Bronchial epithelial cell (primary cell): ENCODE measurements at regions not wholly inside any gene's neighbourhood (a gene's known extent, or its start where the extent isn't known, plus 50 kb on each side); places are given as distances from the start of the nearest gene placed in this dataset.

ENCODE experiments used
- DNase-seq: peaks from one replicate; pipeline ENCODE4 v3.0.0-alpha.2; 2010; ENCODE audit warnings: low read depth
- FAIRE-seq: peaks from 2 replicates; lab custom pipeline; 2011; peaks lifted over from hg19 to GRCh38; lab: Jason Lieb, UNC
- H3K27me3 ChIP-seq: 2 replicates; pipeline ENCODE4 v1.5.1; 2011; ENCODE audit warnings: low read length; ENCODE audit not compliant: control insufficient read depth, insufficient read depth
- H3K36me3 ChIP-seq: 2 replicates; pipeline ENCODE4 v1.5.1; 2011; ENCODE audit warnings: low read length; ENCODE audit not compliant: control insufficient read depth, insufficient read depth
- H3K4me3 ChIP-seq: 2 replicates; pipeline ENCODE4 v1.5.1; 2011; ENCODE audit warnings: mild to moderate bottlenecking, low read depth, low read length, control low read depth
- TF ChIP-seq, protein P1 (sequence below): IDR thresholded peaks from 2 replicates; pipeline ENCODE4 v1.5.1; 2011; ENCODE audit warnings: mild to moderate bottlenecking, moderate library complexity, low read length, control low read depth, inconsistent platforms; ENCODE audit not compliant: insufficient read depth, severe bottlenecking

DNA sequence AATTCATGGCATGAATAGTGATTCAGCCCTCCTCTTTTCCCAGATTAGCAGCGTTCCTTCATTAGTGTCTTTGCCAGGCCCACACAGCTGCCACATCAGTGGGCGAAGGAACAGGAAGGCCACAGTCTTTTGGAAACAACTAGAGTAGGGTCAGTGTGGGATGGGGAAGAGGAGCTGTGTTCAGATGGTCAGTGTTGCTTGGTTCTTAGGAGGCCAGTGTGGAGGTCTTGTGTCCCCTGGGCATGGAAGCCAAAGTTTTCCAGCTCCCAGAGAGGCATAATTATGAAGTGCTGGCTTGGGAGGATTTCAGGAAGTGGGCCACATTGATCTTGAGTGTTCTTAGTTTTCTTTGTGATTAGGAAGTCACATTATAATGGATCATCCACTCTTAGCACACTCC, 269.6 kb downstream of the PSAT1 start:
- DNase-seq (no peak), FAIRE-seq (no peak)
- H3K36me3 ChIP-seq: no peaks in the 10 kb centered on the region
- TF ChIP-seq, protein P1, sequence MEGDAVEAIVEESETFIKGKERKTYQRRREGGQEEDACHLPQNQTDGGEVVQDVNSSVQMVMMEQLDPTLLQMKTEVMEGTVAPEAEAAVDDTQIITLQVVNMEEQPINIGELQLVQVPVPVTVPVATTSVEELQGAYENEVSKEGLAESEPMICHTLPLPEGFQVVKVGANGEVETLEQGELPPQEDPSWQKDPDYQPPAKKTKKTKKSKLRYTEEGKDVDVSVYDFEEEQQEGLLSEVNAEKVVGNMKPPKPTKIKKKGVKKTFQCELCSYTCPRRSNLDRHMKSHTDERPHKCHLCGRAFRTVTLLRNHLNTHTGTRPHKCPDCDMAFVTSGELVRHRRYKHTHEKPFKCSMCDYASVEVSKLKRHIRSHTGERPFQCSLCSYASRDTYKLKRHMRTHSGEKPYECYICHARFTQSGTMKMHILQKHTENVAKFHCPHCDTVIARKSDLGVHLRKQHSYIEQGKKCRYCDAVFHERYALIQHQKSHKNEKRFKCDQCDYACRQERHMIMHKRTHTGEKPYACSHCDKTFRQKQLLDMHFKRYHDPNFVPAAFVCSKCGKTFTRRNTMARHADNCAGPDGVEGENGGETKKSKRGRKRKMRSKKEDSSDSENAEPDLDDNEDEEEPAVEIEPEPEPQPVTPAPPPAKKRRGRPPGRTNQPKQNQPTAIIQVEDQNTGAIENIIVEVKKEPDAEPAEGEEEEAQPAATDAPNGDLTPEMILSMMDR: no peak
- H3K27me3 ChIP-seq: no peaks in the 10 kb centered on the region
- H3K4me3 ChIP-seq: no peak overlapping the region

DNA sequence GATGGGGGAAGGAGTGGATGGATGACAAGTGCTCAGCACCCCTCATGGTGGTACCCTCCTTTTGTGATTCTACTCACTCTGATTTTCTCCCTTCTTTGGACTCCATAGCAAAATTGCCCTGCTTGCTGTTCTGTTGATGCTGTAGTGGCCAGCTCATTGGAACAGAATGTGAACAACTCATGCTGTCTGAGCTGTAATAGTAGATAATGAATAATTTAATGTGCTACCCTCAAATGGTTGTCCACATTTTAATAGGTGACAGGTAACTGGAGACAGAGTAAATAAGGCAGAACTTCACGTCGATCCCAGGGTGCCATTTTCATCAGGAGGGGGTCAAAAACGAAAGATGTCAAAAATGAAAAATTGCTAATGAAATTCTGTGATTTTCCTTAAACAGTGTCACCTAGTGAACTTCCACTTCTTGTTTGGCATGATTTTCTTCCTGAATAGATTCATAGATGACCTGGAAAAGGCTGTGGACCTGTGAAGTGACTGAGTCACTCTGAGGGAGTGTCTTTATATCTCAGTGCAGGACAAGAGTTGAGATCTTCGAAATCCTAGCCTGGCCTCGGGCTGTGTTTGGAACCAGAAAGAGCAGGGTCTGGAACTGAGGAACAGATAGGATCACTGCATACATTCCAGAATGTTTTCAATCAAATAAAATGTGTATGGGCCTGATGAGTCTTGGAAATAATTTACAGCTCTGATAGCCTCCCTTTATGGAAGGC, 270.2 kb downstream of the PSAT1 start:
- TF ChIP-seq, protein P1: no peak
- Histone ChIP-seq H3K36me3 (no peaks in the 10 kb centered on the region), H3K4me3 (no peak overlapping the region), H3K27me3 (no peaks in the 10 kb centered on the region)
- DNase-seq (peak; percentile 33), FAIRE-seq (peak; percentile 60)

DNA sequence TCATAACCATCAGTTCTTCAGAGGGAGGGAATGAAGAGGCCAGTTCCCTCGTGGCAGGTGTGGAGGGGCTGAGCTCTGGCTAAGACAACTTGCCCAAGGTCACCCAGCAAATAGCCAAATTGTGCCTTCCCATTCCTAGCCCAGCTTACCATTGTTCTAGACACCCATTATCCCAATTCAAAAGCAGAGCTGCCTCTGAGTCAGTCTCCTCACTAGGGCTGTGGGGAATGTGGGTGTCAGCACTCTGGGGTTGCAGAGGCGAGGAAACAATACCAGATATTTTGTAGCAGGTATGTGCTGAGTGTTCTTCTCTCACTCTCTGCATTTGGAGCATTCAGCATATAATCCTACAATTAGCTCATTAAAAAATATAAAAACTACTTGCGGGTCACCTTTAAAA, 270.8 kb downstream of the PSAT1 start:
- DNase-seq (peak; percentile 19), FAIRE-seq (no peak)
- H3K27me3 ChIP-seq: no peaks in the 10 kb centered on the region
- TF ChIP-seq, protein P1: no peak
- H3K4me3 ChIP-seq: no peak overlapping the region
- H3K36me3 ChIP-seq: no peaks in the 10 kb centered on the region

DNA sequence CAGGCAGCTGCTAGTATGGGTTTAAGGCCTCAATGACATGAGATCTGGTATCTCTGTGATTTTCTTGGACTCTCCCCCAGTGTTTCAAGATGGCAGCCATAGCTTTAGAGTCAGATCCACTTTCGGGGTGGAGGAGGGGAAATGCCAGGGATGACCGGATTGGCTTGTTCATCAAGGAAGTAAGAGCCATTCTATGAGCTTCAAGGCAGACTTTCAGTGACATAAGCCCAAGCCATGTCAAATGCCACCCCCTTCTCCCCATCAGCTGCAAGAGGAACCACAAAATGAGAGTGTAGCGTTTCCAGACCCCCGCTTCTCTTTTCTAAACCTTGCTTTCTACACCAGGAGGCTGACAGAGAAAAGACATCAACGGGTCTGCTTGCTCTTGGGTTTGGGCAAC, 271.8 kb downstream of the PSAT1 start:
- Histone ChIP-seq H3K4me3 (no peak overlapping the region), H3K27me3 (no peaks in the 10 kb centered on the region), H3K36me3 (no peaks in the 10 kb centered on the region)
- TF ChIP-seq, protein P1: no peak
- no peak for FAIRE-seq
- no peak for DNase-seq

- TF ChIP-seq, protein P1: no peak
These were observed 275.3 kb downstream of the PSAT1 start for GRCh38 chr9:78572266-78572665.

DNA sequence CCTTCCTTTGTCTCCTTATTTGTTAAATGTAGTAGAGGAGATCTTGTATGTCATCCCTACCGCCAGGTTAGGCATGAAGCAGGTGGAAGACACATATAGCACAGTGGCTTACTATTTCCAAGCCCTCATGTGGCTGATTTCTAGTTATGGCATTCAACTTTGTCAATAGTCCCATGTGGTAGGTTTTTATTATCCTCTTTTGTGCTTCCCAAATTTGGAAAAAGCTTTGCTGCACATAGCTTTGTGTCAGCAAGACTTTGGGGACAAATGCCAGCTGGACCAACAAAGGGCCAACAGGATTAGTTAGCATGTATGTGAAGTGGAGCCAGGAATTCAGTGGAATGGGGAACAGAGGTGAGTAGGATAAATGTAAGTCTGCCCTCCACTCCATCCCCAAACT, 276.3 kb downstream of the PSAT1 start:
- no peaks in the 10 kb centered on the region for H3K36me3 ChIP-seq

More at GRCh38 chr9:78572266-78572665, 275.3 kb downstream of the PSAT1 start:
- FAIRE-seq: no peak
- peak; percentile 22 for DNase-seq
- no peaks in the 10 kb centered on the region for H3K27me3 ChIP-seq
- no peak overlapping the region for H3K4me3 ChIP-seq
- H3K36me3 ChIP-seq: no peaks in the 10 kb centered on the region

More for the DNA sequence above, 276.3 kb downstream of the PSAT1 start:
- no peak for DNase-seq
- no peaks in the 10 kb centered on the region for H3K27me3 ChIP-seq
- FAIRE-seq: no peak
- no peak overlapping the region for H3K4me3 ChIP-seq
- TF ChIP-seq, protein P1: no peak
